IPS DF 19.7 (cell line): ENCODE measurements at regions not wholly inside any gene's neighbourhood (a gene's known extent, or its start where the extent isn't known, plus 50 kb on each side); places are given as distances from the start of the nearest gene placed in this dataset.
"Not testable (repeated sequence)": the region's sequence is repeated elsewhere in the genome, so short reads cannot be mapped to it uniquely, and the experiment has no call there.

Experiments used
- DNase-seq: peaks from one replicate; pipeline ENCODE4 v3.0.0-alpha.2; 2013; ENCODE audit warnings: low read depth, low spot score

DNA sequence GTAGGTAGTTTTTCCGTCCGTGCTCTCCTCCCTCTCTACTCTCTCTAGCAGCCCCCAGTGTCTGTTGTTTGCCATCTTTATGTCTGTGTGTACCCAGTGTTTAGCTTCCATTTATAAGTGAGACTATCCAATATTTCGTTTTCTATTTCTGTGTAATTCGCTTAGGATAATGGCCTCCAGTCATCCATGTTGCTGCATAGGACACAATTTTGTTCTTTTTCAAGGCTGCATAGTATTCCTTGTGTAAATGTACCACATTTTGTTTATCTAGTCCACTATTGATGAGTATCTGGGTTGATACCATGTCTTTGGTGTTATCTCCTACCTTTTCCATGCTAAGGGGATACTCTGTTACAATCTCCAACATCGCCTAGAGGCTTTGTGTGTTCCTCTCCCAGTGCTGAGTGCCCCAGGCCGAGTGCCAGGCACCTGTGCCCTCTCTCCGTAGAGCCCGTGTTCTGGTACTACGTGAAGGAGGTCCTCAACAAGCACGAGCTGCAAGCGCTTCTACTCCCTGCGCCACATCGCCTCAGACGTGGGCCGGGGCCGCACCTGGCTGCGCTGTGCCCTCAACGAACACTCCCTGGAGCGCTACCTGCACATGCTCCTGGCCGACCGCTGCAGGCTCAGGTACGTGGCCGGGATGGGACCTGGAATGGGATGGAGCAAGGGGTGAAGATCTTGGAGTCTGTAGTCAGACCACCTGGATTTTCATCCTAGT lies 51.0 kb downstream of the NPIPB11 start:
- DNase-seq: not testable (repeated sequence)

DNA sequence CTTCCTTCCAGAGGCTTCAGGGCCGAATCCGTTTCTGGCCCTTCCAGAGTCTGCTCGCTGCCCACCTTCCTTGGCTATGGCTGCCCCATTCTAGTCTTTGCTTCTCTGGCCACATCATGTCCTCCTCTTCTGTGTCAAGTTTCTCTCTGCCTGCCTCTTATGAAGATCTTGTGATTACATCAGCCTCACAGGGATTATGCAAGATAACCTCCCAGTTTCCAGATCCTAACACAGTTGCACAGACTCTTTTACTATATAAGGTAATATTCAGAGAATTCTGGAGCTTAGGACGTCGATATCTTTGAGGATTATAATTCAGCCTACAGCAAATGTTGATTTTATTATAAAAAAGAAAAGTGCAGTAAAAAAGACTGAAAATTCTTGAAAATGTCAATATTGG lies 52.1 kb downstream of the NPIPB11 start:
- not testable (repeated sequence) for DNase-seq

DNA sequence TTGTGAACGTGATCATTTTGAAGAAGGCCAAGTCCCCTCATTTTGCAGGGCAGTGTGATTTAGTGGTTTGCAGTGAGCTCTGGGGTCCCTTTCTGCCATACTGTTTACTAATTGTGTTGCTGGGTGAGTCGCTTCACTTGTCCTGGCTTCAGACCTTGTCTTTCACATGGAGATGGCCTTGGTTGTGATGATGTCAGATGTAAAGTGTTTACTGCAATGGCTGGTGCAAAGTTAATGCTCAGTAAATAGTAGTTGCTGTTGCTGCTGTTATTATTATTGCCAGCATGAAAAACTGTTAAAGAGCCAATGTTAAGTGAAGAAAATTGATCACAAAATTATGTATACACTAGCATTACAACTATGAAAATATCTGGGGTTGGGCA lies 53.9 kb downstream of the NPIPB11 start:
- not testable (repeated sequence) for DNase-seq

DNA sequence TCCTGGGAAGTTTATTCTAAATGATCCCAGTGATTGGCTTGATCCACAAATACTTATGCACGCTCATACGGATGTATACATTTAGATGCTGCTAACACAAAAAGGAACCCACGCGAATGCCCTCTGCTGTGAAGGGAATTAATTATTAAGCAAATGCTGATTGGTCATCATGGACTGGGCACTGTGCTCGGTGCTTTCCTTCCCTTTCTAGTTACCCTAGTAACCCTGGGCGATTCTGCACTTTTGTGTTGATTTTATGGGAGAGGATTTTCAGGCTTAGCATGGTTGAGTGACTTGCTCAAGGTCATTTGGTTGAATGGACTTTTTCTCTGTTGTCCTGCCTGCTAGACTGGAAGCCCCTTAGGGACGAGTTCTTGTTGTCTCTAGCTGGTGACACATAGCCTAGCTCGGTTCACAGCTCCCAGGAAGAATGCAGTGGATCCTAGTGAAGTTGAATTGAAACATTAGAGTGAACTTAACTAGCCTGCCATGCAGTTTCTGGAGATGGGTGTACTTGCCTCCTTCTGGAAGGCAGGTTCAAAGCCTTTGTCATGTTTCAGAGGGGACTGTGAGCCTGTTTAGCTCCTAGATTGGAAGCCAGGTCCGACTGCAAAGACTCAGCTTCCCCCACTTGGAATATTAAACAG lies 54.4 kb downstream of the NPIPB11 start:
- not testable (repeated sequence) for DNase-seq

DNA sequence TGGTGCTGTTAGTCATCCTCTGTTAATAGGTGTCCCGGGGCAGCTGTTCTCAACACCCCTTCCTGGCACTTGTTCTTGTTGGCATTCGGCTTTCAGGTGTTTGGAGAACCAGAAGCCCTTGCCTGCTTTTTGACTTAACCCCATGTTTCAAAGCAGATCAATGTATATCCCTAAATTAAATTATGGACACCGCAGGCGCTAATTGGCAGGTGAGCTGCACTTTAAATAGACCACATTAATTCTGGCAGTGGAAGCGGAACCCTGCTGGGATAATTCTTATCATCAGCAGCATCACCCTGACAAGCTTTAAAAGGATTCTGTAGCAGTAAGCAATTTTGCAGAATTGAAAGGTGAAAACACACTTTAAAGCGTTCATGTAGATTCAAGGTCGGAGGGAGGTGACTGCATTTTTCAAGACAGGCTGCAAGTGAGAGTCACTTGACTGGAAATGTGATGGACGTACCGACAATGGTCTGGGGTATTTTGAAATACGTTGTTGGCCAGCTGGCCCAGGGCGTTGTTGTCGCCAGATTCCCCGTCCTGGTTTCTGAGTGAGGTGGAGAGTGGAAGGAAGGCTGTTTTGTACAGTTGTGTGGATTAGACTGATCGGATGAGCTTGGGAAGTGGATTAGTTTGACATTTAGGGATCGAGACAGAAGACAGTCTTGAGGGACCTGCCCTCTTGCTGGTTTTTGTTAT lies 55.1 kb downstream of the NPIPB11 start:
- DNase-seq: not testable (repeated sequence)

- not testable (repeated sequence) for DNase-seq
These were observed 56.5 kb downstream of the NPIPB11 start for GRCh38 chr16:29349966-29350365.

DNA sequence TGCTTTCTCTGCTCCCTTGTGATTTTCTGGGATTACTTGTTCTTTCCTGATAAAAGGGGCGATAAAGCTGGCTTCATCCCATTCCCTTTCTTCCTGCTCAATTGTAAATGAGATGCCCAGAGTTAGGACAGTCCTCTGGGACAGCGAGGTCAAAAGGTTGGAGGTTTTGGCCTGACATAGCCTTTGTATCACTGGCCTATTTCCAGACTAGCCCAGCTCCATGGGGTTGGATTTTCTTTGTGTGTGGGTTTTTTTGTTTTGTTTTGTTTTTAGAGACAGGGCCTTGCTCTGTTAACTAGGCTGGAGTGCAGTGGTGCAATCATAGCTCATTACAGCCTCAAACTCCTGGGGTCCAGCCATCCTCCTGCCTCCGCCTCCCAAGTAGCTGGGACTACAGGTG lies 57.8 kb downstream of the NPIPB11 start:
- DNase-seq: not testable (repeated sequence)

DNA sequence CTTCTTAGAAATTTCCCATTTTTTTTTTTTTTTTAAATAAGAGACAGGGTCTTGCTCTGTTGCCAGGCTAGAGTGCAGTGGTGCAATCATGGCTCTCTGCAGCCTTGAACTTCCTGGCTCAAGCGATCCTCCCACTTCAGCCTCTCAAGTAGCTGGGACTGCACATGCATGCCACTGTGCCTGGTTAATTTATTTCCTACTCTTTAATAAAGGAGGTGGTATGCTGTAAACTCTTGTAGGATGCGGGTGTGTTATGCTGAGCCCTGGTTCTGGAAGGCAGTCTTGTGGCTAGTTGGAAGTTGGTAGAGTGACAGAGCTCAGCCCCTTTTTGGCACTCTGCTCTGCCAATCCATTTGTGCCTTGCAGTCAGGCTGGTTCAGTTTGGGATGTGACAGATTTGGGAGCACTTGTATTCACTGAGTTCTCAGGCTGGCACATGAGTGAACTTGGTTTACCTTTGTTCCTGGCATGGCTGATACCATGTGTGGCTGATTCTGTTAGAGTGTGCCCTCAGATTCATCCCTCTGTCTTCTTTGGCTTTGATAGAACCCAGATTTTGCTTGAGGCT lies 58.3 kb downstream of the NPIPB11 start:
- DNase-seq: not testable (repeated sequence)

- not testable (repeated sequence) for DNase-seq
These were observed 59.5 kb downstream of the NPIPB11 start for GRCh38 chr16:29346796-29347580.

- not testable (repeated sequence) for DNase-seq
These were observed 60.3 kb downstream of the NPIPB11 start for GRCh38 chr16:29346203-29346602.

DNA sequence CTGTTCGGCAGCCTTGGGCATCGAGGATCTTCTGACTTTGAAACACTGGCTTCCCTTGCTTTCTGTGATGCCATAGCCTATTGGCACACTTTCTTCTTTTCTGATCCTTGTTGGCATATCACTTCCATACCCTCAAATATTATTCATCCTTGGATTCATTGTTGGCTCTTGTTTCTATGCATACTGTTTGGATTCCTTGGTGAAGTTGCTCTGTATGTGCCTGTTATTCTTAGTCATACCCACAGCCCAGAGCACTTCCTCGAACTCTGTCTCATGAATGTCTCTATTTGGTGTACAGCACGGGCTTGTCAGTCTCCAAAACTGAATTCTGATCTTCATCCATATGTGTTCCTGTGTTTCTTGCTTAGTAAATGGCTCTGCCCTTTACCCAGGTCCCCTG lies 63.6 kb downstream of the NPIPB11 start:
- DNase-seq: not testable (repeated sequence)

DNA sequence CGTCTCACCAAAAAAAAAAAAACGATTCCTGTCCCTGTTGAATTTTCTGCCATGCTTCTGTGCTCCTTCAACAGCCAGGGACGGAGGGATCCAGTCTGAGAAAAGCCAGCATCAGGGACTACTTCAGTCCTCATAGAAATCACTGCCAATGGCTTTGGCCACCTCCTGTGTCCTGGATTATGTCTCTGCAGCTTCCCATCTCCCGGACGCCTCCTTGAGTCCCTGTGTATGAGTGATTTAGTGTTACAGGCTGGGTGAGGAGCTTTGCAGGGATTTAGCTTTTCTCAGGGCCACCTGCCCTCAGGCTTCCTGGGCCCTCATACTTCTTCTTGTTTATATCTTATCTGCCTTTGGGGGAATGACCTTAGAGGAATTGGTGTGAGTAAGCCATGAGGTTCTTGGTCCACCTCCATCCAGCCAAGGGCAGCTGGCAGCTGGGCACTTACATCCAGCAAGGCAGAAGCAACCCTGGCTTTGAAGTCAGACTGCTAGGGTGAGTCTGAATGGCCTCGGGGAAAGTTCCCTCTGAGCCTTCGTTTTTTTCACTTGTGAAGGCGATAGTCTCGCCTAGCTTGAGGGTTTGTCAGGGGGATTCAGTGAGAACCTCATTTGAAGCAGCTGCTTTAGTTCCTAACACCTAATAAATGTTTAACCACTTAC lies 65.6 kb downstream of the NPIPB11 start:
- DNase-seq: not testable (repeated sequence)

- DNase-seq: not testable (repeated sequence)
These were observed 66.3 kb downstream of the NPIPB11 start for GRCh38 chr16:29340235-29340634.

DNA sequence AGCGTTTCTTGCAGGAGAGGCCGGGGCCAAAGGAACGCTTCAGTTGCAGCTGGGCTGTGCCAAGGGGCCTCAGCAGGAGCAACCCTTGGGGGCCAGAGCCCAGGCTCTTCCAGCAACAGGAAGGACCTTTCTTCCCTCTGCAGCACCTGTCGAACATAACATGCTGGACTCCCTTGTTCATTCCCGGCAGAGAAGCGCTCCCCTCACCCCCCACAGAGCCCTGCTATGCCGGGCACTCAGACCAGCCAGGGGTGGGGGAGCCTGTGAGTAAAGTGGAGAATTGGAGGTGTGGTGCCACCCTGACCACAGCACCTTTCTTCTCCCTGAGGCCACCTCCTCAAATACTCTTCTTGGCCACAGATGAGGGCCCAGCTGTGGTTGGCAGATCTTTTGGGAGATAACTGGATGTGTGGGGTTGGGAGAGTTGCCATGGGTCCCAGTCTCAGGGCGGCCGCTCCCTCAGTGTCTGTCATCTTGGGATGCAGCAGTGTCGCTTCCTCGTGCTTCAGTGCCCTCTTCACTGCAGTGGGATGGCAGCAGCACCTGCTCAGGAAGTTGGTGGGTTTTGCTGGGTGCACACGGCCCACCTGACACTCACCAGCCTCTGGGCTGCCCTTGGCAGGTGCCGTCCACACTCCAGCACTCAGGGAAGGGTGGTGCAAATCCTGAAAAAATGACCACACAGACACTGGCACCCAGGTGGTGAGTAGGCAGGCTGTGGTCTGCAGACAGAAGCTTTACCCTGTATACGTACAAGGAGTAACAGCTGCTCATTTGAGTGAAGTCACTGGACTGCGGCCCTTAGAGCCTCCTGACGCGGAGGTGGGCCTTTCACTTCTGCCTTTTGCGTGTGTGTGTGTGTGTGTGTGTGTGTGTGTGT lies 67.5 kb downstream of the NPIPB11 start:
- DNase-seq: not testable (repeated sequence)

- not testable (repeated sequence) for DNase-seq
These were observed 69.1 kb downstream of the NPIPB11 start for GRCh38 chr16:29337385-29337901.

DNA sequence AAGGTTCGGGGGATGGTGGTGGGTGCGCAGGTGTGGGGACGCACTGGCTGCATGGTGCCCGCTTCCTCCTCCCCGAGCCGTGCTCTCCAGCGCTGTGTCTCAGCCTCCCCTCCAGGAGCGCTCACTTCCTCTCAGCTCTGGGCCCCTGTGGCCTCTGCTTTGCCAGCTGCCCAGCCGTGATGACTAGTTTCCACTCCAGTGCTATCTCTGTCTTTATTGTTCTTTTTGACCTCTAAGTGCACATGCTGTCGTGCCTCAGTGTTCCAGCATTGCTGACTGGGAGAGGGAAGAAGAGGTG lies 71.0 kb downstream of the NPIPB11 start:
- not testable (repeated sequence) for DNase-seq

DNA sequence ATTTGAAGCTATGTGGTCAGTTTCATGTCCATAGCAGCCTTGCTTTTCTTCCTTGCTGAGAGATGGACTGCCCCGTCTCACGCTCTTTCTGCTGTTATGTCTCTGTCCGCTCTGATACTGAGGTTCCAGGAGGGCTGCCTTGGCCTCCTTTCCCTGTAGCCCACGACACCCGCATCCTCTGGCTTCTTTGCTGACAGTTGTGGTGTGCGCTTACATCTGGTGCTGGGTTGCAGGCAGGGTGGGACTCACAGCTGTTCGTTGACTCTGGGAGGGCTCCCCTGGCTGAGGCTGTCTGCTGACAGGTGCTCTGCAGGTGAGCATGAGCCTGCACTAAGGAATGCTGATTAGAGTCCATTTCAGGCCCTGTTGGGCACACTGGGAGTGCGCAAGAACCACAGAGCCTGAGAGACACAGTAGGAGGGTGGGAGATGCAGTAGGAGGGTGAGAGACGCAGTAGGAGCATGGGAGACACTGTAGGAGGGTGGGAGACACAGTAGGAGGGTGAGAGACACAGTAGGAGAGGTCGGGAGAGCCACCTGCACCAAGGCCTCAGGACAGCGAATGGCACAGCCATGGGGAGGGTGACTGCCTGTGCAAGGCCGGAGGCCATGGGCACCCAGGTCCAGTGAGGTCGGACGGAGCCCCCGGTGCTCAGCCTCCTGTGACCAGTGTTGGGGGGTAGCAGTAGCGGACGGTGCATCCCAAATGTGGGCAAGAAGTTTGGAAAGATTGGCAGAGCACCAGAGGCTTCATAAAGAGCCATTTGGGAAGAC lies 71.5 kb downstream of the NPIPB11 start:
- DNase-seq: not testable (repeated sequence)

DNA sequence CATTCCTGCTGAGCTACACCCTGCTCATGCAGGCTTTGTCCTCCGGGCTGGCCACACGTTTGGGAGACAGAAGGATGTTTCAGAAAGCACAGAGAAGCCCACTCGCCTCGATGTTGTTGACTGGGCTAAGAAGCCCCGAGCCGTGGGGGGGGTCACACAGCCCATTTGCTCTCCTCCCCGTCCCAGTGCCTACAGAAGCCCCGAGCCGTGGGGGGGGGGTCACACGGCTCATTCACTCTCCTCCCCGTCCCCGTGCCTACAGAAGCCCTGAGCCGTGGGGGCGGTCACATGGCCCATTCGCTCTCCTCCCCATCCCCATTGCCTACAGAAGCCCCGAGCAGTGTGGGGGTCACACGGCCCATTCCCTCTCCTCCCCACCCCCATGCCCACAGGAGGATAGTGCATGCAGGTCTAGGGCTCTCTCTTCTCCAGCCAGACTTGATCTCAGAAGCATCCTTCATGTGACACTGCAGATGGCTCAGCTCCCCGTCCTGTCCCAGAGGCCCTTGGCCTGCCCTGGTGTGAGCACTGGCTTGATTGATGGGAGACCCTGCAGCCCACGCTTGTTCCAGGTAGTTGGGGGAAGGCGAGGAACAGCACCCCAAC lies 72.9 kb downstream of the NPIPB11 start:
- not testable (repeated sequence) for DNase-seq

- DNase-seq: not testable (repeated sequence)
These were observed 75.9 kb downstream of the NPIPB11 start for GRCh38 chr16:29330623-29331022.
